ENCODE measurements at regions not wholly inside any gene's neighbourhood (a gene's known extent, or its start where the extent isn't known, plus 50 kb on each side); places are given as distances from the start of the nearest gene placed in this dataset.

DNA sequence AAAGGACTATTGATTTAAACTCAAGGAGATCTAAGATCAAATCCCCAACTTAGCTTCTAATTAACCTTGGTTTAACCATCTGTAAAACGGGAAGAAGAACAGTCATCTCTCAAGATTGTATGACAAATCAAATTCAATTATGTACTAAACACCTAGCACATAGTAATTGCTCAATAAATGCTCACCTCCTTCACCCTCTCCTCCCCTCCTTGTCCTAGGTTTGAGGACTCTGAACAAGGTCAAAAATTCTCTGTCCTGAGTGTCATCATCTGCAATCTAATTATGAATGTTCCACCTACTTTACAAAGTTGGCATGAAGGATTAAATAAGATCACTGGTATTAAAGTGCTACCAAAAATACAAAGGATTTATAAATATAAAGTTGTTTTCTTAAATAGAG is 320.1 kb upstream of the PPARGC1A start (continued):
- TF ChIP-seq, protein P1, sequence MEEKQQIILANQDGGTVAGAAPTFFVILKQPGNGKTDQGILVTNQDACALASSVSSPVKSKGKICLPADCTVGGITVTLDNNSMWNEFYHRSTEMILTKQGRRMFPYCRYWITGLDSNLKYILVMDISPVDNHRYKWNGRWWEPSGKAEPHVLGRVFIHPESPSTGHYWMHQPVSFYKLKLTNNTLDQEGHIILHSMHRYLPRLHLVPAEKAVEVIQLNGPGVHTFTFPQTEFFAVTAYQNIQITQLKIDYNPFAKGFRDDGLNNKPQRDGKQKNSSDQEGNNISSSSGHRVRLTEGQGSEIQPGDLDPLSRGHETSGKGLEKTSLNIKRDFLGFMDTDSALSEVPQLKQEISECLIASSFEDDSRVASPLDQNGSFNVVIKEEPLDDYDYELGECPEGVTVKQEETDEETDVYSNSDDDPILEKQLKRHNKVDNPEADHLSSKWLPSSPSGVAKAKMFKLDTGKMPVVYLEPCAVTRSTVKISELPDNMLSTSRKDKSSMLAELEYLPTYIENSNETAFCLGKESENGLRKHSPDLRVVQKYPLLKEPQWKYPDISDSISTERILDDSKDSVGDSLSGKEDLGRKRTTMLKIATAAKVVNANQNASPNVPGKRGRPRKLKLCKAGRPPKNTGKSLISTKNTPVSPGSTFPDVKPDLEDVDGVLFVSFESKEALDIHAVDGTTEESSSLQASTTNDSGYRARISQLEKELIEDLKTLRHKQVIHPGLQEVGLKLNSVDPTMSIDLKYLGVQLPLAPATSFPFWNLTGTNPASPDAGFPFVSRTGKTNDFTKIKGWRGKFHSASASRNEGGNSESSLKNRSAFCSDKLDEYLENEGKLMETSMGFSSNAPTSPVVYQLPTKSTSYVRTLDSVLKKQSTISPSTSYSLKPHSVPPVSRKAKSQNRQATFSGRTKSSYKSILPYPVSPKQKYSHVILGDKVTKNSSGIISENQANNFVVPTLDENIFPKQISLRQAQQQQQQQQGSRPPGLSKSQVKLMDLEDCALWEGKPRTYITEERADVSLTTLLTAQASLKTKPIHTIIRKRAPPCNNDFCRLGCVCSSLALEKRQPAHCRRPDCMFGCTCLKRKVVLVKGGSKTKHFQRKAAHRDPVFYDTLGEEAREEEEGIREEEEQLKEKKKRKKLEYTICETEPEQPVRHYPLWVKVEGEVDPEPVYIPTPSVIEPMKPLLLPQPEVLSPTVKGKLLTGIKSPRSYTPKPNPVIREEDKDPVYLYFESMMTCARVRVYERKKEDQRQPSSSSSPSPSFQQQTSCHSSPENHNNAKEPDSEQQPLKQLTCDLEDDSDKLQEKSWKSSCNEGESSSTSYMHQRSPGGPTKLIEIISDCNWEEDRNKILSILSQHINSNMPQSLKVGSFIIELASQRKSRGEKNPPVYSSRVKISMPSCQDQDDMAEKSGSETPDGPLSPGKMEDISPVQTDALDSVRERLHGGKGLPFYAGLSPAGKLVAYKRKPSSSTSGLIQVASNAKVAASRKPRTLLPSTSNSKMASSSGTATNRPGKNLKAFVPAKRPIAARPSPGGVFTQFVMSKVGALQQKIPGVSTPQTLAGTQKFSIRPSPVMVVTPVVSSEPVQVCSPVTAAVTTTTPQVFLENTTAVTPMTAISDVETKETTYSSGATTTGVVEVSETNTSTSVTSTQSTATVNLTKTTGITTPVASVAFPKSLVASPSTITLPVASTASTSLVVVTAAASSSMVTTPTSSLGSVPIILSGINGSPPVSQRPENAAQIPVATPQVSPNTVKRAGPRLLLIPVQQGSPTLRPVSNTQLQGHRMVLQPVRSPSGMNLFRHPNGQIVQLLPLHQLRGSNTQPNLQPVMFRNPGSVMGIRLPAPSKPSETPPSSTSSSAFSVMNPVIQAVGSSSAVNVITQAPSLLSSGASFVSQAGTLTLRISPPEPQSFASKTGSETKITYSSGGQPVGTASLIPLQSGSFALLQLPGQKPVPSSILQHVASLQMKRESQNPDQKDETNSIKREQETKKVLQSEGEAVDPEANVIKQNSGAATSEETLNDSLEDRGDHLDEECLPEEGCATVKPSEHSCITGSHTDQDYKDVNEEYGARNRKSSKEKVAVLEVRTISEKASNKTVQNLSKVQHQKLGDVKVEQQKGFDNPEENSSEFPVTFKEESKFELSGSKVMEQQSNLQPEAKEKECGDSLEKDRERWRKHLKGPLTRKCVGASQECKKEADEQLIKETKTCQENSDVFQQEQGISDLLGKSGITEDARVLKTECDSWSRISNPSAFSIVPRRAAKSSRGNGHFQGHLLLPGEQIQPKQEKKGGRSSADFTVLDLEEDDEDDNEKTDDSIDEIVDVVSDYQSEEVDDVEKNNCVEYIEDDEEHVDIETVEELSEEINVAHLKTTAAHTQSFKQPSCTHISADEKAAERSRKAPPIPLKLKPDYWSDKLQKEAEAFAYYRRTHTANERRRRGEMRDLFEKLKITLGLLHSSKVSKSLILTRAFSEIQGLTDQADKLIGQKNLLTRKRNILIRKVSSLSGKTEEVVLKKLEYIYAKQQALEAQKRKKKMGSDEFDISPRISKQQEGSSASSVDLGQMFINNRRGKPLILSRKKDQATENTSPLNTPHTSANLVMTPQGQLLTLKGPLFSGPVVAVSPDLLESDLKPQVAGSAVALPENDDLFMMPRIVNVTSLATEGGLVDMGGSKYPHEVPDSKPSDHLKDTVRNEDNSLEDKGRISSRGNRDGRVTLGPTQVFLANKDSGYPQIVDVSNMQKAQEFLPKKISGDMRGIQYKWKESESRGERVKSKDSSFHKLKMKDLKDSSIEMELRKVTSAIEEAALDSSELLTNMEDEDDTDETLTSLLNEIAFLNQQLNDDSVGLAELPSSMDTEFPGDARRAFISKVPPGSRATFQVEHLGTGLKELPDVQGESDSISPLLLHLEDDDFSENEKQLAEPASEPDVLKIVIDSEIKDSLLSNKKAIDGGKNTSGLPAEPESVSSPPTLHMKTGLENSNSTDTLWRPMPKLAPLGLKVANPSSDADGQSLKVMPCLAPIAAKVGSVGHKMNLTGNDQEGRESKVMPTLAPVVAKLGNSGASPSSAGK (IDR thresholded peaks at IDR 0.05): no peak
- TF ChIP-seq FOXK2 (conservative IDR thresholded peaks at IDR 0.05 in 1 of 2, IDR thresholded peaks at IDR 0.05 in 1 of 2; ENCODE audit: low read depth in 2 of 2): no peak
- no peak for TF ChIP-seq ZNF384 (IDR thresholded peaks at IDR 0.05; ENCODE audit: low read depth, low read length)
- TF ChIP-seq ZNF830 (CRISPR knock-in tag; IDR thresholded peaks at IDR 0.05): no peak
- no peak for TF ChIP-seq ZNF197 (CRISPR knock-in tag; IDR thresholded peaks at IDR 0.05; ENCODE audit: low read depth)
- TF ChIP-seq MAFF (IDR thresholded peaks at IDR 0.05; ENCODE audit: low read length): no peak
- TF ChIP-seq ZNF121 (CRISPR knock-in tag; conservative IDR thresholded peaks at IDR 0.05): no peak
- TF ChIP-seq, protein P2, sequence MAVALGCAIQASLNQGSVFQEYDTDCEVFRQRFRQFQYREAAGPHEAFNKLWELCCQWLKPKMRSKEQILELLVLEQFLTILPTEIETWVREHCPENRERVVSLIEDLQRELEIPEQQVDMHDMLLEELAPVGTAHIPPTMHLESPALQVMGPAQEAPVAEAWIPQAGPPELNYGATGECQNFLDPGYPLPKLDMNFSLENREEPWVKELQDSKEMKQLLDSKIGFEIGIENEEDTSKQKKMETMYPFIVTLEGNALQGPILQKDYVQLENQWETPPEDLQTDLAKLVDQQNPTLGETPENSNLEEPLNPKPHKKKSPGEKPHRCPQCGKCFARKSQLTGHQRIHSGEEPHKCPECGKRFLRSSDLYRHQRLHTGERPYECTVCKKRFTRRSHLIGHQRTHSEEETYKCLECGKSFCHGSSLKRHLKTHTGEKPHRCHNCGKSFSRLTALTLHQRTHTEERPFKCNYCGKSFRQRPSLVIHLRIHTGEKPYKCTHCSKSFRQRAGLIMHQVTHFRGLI (CRISPR knock-in tag; IDR thresholded peaks at IDR 0.05): no peak
